ENCODE measurements at regions not wholly inside any gene's neighbourhood (a gene's known extent, or its start where the extent isn't known, plus 50 kb on each side); places are given as distances from the start of the nearest gene placed in this dataset.

- Histone ChIP-seq H2AK5ac (ENCODE audit: insufficient read length, low read length) (no peak overlapping the region), H4K8ac (replicated peaks; ENCODE audit: insufficient read length, low read depth, low read length) (no peak overlapping the region), H3K79me1 (ENCODE audit: insufficient read depth, low read depth, low read length, poor library complexity, severe bottlenecking) (no peaks in the 10 kb centered on the region), H3K79me2 (ENCODE audit: insufficient read depth, low read length) (no peaks in the 10 kb centered on the region; the same call in 1 of the 2 replicates), H2BK12ac (ENCODE audit: insufficient read length, low read depth, low read length) (no peak overlapping the region), H3K23ac (ENCODE audit: insufficient read length, low read depth, low read length) (no peak overlapping the region), H3K23me2 (ENCODE audit: insufficient read length, low read depth, low read length, poor library complexity, severe bottlenecking) (no peaks in the 10 kb centered on the region), H3K56ac (ENCODE audit: insufficient read length, low read depth, low read length) (no peak overlapping the region), H2BK15ac (ENCODE audit: low read depth, low read length) (no peak overlapping the region), H4K91ac (ENCODE audit: insufficient read length, low read depth, low read length) (no peak overlapping the region), H2BK20ac (ENCODE audit: low read depth, low read length, poor library complexity, severe bottlenecking) (no peak overlapping the region), H3K27ac (ENCODE audit: insufficient read length, low read depth, low read length) (no peak overlapping the region), H2BK120ac (ENCODE audit: low read depth, low read length, poor library complexity, severe bottlenecking) (no peak overlapping the region), H3T11ph (ENCODE audit: low read length) (no peak overlapping the region), H3K4ac (ENCODE audit: low read depth, low read length) (no peak overlapping the region), H3K18ac (ENCODE audit: insufficient read length, low read depth, low read length) (no peak overlapping the region), H3K4me1 (ENCODE audit: insufficient read depth, low read length) (no peaks in the 10 kb centered on the region), H4K5ac (ENCODE audit: insufficient read length, low read depth, low read length) (no peak overlapping the region), H3K4me2 (ENCODE audit: insufficient read depth, insufficient read length, low read length) (no peak overlapping the region), H3K9me3 (ENCODE audit: control insufficient read depth, low read depth, low read length) (no peaks in the 10 kb centered on the region), H2AFZ (ENCODE audit: low read length) (no peak overlapping the region), H4K20me1 (ENCODE audit: control insufficient read depth, insufficient read depth, insufficient read length) (no peaks in the 10 kb centered on the region), H2BK5ac (ENCODE audit: insufficient read length, low read length) (no peak overlapping the region), H3K14ac (ENCODE audit: insufficient read depth, low read length) (no peak overlapping the region), H3K27me3 (ENCODE audit: insufficient read depth, low read length) (no peaks in the 10 kb centered on the region), H3K9ac (ENCODE audit: extremely low read depth, insufficient read length, low read length) (no peak overlapping the region)
- Mint-ChIP-seq H3K27me3 (ENCODE audit: low read depth) (peaks cover 7% of the 10 kb centered on the region), H3K27ac (no peak overlapping the region), H3K9me3 (peaks cover 10 to 13% of the 10 kb centered on the region in 2 experiments; a peak in 4 of 5 replicates), H3K4me3 (no peak overlapping the region), H3K4me1 (peaks cover 0 to 4% of the 10 kb centered on the region in 2 experiments; a peak in 1 of 4 replicates), H3K36me3 (ENCODE audit: insufficient read depth in 1 of 3, low read depth in 3 of 3) (peaks cover 0 to 6% (median 3%) of the 10 kb centered on the region in 3 experiments; a peak in 4 of 7 replicates)
- no CpG with 5 or more reads among the region's 8 CpGs for WGBS (ENCODE audit: extremely low coverage, insufficient read length, low lambda C conversion rate)
- no peak for DNase-seq
- TF ChIP-seq, protein P1, sequence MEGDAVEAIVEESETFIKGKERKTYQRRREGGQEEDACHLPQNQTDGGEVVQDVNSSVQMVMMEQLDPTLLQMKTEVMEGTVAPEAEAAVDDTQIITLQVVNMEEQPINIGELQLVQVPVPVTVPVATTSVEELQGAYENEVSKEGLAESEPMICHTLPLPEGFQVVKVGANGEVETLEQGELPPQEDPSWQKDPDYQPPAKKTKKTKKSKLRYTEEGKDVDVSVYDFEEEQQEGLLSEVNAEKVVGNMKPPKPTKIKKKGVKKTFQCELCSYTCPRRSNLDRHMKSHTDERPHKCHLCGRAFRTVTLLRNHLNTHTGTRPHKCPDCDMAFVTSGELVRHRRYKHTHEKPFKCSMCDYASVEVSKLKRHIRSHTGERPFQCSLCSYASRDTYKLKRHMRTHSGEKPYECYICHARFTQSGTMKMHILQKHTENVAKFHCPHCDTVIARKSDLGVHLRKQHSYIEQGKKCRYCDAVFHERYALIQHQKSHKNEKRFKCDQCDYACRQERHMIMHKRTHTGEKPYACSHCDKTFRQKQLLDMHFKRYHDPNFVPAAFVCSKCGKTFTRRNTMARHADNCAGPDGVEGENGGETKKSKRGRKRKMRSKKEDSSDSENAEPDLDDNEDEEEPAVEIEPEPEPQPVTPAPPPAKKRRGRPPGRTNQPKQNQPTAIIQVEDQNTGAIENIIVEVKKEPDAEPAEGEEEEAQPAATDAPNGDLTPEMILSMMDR (conservative IDR thresholded peaks at IDR 0.05) = no peak
Observed at GRCh38 chr10:124254490-124254889, 161.1 kb upstream of the CHST15 start.
